HTR-8/SVneo (cell line): ENCODE measurements at regions not wholly inside any gene's neighbourhood (a gene's known extent, or its start where the extent isn't known, plus 50 kb on each side); places are given as distances from the start of the nearest gene placed in this dataset.
"Not testable (repeated sequence)": the region's sequence is repeated elsewhere in the genome, so short reads cannot be mapped to it uniquely, and the experiment has no call there.

Experiments used
- DNase-seq: peaks from one replicate; pipeline ENCODE4 v3.0.0; 2011; ENCODE audit warnings: low spot score, mixed read lengths; ENCODE audit not compliant: insufficient read length
- FAIRE-seq: peaks from 2 replicates; lab custom pipeline; 2011; peaks lifted over from hg19 to GRCh38; lab: Jason Lieb, UNC

DNA sequence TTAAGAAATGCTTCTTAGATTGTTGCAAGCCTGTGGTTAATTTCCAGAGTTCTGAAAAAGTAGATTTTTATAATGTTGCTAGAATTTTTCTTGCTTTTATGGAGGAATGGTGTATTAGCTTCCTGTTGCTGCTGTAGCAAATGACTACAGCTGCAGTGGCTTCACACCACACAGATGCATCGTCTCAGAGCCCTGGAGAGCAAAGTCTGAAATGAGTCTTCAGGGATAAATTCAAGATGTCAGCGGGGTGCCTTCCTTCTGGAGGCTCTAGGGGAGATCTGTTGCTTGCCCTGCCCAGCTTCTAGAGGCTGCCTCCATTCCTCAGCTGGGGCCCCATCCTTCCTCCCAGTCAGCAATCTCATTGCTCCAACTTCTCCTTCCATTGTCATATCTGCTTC, 187.8 kb downstream of the ZNF516 start:
- no peak for FAIRE-seq
- DNase-seq = no peak

DNA sequence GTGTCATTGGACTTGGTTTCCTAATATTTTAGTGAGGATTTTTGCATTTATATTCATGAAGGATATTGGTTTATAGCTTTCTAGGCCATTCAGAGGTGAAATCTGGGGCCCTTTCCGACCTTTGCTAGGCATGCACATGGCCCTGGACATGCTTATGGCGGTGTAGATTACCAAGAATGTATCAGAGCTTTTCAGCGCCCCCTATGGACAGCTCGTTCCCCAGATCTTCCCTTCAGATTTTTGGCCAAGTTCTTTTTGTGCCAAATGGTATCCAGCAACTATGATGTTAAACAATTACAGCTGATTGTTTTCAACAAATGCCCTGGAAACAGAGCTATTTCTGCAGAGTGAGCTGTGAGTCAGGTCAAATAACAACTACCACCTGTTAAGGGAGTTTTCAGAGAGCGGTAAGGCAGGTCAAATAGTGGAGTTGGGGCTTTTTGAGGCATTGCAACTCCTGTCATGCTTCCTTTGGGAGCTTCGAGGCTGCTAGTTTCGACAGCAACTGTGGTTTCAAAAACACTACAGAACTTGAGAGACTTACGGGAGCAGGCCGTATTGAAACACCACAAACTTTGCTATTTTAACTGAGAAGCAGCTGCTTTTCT, 188.3 kb downstream of the ZNF516 start:
- no peak for DNase-seq
- no peak for FAIRE-seq

DNA sequence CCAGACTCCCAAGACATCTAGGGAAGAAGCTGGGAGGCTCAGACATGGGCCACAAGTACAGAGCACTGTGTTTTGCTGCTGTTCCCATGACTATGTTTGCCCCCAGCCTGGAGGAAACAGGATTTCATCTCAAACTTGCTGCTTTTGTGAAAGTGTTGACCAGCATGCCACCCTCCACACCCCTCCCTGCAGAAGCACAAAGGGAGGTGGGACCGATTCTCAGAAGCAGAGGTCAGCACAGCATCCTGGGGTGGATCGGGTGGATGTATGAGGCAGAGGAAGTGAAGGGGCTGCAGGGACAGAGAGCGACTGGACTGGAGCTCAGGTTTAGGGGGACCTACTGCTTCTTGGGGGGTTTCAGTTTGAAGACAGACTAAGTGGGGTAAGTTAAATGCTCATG, 209.2 kb downstream of the ZNF516 start:
- DNase-seq = no peak
- no peak for FAIRE-seq

DNA sequence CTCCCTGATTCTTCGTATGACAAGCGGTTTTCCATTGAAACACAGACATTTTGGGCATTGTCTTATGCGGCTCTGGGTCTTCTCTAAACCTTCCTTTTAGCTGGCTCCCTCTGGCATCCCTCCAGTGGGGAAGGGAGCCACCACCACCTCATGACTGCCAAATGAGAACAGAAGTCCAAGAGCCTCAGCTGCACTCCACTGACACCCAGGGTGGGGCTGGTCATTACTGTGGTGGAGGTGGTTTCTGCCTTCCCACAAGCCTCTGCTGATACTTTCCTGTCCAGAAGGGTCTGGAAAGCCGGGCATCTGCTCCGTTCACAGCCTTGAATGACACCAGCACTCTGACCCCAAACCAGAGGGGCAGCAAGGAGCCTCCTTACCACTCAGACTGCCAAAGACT, 213.5 kb downstream of the ZNF516 start:
- DNase-seq (no peak), FAIRE-seq (no peak)

DNA sequence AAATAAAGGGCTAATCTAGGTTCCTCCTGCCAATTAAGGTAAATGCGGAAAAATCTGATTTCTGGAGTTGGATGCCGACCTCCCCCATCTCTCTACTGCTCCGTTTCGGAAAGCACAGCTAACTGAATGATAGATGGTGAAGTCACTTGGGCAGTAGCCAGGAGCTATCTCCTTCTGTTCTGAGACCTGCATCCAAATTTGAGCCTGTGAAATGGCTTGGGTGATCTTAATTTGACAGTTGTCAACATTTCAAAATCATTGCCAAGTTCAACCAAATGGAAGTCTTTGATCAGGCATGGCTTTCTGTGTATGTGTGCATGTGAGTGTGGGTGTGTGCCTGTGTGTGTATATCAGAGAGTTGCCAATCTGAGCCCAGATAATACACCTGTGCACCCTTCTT, 217.2 kb downstream of the ZNF516 start:
- DNase-seq (no peak), FAIRE-seq (no peak)

DNA sequence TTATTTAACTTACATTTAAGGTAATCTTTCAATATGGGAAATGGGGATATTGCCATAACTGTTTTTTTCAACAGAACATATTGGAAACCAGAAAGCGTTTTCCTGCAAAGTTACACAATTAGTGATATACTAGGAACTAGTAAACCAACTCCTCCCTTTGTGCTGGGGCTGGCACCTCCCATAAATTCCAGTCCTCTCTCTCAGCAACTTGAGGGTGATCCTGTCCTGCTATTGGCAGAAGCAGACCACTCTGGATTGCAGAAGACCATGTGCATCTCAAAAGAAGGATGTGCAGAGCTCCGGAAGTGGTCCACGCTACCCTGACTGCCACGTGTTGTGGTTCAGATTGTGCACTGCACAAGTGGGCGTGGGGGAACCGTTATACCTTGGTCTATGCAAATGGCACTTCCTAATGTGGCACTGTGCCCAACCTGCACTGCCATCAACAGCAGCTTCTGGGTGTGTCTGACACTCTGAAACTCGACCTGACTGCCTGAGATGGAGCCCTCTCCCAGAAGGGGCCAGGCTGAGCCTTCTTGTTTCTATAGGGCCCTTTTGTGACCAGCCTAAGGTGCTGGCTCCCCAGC, 219.2 kb downstream of the ZNF516 start:
- FAIRE-seq = no peak
- no peak for DNase-seq

DNA sequence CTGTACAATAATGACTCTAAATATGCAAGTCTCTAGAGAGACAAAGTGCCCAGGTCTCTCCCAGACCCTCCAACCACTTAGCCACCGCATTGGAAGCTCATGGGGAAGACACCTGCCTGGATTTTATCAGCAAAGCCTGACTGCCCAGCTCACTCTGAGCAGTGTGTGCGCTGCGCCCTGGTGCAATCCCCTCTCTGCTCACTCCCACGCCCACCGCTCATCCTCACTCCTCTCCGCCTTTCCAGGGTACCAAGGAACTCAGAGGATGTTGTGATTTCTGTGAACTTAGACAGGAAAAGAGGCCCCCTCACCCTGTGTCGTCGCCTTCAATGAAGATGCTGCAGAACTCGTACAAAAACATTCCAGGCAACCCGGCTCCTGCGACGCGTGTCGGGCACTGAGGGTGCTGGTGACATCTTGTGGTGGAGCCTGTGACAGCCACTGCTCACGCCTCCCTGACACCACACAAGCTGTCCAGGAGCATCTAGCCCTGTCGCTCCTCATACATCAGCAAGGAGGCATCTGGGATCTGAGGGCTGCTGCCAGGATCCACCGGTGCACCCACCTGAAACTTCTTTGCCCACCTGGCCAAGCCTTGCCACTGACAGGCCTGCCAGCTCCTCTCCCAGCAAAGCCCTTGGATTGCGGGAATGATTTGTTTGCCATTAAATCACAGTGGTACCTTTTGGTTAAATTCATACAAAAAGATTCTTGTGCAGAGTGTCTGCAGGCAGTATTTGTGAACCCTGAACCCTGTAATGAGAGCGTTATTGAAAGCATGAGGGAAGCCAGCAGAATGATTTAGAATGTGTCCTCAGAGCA, 220.4 kb downstream of the ZNF516 start:
- DNase-seq (no peak), FAIRE-seq (no peak)

DNA sequence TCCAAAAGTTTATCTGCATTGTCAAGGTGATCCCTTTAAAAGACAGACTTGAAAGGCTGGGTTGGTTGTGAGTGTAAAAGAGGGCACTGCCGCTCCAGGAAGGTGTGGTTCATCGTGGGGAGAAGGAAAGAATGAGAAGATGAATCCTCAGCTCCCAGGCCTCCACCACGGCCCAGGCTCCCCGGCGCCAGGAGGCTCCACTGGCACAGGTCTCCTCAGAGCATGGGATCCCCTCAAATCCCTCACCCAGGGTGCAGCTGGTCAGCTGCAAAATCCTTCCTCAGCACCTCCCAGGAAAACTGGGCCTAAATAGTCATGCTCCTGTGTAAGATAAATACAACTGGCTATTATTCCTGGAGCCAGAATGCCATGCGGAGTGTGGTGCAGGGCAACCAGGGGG, 221.1 kb downstream of the ZNF516 start:
- no peak for FAIRE-seq
- no peak for DNase-seq

DNA sequence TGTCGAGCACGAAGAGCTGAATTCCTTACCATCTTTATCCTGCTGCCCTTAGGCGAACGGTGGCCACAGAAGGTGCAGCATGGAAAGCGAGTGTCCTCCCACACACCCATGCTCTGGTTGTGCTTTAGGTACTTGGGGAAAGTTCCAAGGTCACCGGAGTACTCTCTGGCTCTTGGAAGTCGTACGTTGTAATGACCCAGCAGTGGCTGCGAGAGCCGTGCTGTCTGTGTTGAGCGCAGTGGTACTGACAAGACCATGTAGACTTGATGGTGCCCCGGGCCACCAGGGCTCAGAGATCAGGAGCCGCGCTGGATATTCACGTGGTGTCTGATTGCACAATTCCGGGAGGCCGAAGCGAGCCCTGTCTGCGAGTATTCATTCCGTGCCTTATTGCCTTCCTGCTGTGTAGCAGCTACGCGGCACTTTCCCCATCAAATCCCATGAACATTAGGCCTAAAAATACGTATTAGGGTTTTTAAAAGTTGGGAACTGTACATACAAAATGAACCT, 222.0 kb downstream of the ZNF516 start:
- FAIRE-seq (no peak), DNase-seq (no peak)

DNA sequence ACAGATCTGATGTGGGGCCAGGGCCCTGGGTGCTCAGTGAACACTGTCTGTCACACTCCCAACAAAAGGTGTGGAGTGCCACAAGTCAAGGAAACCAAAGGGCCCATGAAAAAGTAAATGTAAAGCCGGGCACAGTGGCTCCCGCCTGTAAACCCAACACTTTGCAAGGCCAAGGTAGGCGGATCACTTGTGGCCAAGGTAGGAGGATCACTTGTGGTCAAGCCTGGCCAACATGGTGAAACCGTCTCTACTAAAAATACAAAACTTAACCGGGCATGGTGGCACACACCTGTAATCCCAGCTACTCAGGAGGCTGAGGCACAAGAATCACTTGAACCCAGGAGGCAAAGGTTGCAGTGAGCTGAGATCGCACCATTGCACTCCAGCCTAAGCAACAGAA, 227.6 kb downstream of the ZNF516 start:
- not testable (repeated sequence) for DNase-seq, FAIRE-seq

DNA sequence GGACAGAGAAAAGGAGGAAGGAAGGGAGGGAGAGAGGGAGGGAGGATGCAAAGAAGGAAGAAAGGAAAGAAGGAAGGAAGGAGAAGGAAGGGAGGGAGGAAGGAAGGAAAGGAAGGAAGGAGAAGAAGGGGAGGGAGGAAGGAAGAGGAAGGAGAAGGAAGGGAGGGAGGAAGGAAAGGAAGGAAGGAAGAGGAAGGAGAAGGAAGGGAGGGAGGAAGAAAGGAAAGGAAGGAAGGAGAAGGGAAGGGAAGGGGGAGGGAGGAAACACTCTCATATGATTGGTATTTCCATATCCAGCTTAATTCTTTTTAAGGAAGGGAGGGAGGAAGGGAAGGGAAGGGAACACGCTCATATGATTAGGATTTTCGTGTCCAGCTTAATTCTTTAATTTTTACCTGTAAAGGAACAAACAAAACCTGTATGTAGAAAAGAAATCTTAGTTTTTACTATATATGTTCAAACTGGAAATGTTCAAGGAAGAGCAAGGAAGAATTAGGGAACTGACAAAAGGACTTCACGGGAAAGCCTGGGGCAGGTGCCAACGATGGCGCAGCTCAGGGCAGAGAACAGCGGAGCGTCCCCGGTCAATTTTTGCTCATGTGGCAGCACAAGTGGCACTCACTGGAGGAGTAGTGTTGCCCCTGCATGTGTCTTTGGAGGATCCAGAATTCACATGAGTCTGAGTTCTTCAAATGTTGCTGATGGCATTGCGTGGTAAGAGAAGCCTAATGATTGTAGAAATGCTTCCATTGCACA, 228.6 kb downstream of the ZNF516 start:
- FAIRE-seq = no peak

DNA sequence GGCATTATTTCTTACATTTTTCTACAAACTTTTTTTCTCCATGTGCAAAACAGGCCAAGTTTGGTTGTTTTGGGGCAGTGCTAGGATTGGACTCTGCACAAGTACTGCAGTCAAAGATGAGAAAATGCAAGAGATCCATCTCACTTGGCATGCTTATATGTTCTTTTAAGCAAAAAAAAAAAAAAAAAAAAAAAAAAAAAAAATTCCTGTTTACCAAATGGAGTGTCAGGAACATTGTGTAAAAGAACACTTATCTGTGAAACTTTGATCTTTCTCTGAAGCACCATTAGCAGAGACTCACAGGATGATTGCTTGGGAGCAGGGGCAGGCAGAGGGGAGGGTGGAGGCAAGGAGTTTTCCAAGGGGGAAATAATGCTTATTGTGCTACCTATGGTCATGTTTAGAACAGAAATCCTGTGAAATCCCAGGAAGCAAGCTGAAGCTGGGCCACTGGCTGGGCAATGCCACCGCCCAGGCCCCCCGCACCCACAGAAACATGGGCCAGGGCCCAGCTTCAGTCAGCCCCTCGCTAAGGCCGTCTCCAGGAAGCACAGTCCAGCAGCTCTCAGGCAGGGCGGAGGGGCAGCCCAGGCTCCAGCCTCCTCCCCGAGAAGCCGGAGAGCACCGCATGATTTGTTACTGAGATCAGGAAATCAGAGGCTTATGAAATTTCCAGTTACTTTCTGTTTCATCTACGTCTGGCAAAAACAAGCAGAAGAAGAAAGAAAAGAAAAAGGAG, 229.4 kb downstream of the ZNF516 start:
- no peak for DNase-seq
- FAIRE-seq = no peak

More for the DNA sequence above, 228.6 kb downstream of the ZNF516 start:
- DNase-seq = no peak

DNA sequence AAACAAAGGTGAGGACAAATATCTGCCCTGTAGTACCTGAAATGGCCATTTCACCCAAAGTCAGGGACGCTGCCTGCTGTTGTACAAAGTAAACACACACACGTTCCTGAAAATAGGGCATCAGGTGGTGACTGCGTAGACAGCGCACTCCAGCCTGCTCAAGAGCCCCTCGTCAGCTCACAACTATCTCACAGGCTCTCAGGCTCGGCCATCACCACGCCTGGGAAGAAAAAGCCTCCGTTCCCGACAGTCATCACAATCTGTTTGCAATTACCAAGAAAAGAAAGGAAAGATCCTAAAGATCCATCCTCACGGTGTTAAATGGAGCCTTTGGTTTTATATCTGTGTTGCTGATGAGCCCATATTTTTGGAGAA, 230.2 kb downstream of the ZNF516 start:
- FAIRE-seq = no peak

DNA sequence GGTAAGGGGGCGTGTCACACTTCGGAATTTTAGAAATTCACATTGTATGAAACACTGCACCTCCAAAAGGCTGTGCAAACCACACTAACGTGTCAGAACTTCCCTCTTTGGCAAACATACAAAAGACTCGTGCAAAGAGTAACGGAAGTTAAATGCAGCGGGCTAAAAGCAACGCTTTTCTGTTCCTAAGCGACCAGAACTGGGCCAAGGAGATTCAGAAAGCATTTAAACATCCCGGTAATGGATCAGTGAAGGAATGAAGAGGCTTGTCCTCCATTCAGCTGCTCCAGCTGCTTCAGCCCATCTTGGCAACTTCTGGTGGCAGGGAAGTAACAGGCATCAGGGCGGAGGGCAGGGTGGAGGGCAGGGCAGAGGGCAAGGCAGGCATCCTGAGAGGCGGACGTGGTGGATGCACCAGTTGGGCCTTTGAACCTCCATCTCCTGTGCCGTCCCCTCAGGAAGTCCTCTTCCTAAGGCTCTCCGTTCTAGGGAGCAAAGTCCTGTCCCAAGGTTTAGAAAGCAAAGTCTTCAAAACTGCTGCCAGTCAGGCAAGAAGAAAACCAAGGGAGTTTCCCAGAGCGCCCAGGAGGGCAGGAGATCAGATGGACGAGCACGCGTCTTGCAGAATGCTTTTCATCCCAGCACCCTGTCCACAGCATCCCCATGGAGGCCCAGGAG, 230.7 kb downstream of the ZNF516 start:
- FAIRE-seq (no peak), DNase-seq (no peak)

More for the DNA sequence above, 230.2 kb downstream of the ZNF516 start:
- no peak for DNase-seq

DNA sequence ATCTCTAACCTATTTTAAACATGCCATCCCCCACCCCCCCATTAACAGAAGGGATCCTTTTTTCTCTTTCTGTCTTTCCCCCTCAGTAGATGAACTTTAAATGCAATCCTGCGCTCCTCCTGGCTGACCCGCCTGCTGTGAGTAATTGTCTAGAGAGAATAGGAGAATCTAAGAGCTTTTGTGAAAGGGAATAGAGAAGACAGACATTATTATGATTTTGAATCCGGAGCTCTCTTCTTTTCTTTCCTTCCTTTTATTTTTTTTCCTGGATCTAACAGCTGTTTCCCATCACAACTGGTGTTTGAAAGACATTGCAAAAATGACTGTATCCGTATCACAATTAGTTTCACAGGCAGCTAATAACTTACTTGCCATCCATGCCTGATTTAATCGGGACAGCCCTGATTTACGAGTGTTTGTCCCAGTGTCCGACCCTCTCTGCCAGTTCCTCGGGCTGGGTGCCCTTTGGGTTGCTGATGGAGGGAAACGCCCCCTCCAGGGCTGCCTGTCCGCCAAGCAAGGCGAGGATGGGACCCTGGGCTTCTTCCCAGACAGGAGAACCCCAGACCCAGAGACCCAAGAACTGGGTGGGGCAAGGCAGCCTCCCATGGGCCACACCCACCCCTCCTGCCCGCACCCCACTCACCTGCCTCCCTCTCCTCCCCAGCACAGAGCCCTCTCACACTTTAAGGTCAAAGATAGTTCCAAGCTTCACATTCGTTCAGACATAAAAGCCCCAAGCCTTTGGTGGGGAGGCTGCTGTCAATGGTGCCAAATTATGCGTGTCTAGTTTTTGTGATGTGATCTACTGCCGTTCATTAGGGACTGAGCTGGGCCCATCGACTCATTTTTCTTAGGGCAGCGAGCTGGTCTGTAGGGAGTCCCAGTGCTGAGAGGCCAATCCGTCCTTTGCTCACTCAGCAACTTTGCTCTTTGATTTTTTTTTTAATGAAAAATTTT, 231.7 kb downstream of the ZNF516 start:
- DNase-seq (no peak), FAIRE-seq (no peak)

DNA sequence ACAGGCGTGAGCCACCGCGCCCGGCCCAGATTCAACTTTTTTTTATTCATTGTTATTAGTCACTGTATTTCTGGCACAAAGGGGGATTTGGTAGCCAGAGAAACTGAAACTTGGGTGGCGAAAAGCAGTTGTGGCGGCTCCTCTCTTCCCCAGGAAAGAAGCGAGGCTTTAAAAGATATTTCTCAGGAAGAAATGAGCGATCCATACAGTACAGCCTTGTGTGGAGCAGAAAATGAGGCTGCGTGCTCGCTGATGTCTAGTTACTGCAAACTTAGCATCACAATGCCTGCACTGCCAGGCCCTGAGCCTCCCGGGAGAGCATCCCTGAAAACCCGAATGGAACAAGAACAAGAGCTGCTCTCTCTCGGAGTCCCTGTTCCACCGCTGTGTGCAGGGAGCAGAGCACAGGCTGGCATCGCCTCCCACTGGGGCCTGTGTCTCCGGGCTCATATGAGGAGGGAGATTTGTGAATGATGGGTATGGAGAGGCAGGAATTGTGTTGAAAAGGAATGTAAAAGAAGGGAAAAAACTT, 234.0 kb downstream of the ZNF516 start:
- FAIRE-seq = no peak
- no peak for DNase-seq

DNA sequence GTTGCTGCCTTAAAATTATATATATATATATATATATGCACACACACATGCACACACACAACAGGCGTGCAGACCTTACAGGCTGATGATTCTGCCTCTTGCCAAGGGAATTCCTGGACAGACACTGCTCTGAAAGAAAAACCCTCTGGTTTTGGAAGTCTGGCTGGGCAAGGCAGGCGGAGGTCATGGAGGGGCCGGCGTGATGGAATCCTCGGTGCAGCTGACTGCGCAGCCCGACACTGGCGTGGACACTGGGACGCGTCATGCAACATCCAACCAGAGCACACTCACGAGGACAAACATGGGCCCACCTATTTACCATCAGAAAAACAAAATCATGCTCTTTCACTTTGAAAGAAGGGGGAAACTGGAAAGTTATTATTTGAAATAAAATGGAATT, 235.3 kb downstream of the ZNF516 start:
- no peak for FAIRE-seq
- no peak for DNase-seq

DNA sequence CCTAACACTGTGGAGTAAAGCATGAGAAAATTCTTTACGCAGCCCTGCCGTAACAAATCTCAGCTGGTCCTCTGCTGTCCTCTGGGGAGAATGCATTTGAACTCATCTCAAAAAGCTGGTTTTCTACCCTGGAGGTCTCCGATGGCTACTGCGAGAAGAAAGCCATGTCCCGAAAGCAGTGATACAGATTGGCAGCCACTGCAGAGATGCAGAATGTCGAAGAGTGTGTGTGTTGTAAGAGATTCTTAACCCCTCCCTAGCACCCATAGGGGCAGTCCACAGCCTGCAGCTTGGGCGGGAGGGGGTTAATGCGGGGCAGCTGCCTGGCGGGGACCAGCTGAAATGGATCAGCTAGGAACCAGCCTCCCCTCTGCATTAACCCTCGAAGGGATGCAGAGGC, 235.9 kb downstream of the ZNF516 start:
- DNase-seq (no peak), FAIRE-seq (no peak)
